KMS-11 (cell line): ENCODE measurements at regions not wholly inside any gene's neighbourhood (a gene's known extent, or its start where the extent isn't known, plus 50 kb on each side); places are given as distances from the start of the nearest gene placed in this dataset.

ENCODE experiments used
- H2AFZ ChIP-seq: fragments of 200-600 bp; sonication (generic); 2 replicates; pipeline ENCODE4 v1.6.1; 2016; ENCODE audit warnings: antibody characterized with exemption, mixed run types, low read depth
- H3K27ac ChIP-seq: fragments of 200-600 bp; sonication (generic); 2 replicates; pipeline ENCODE4 v1.6.1; 2016; ENCODE audit warnings: mild to moderate bottlenecking, mixed run types
- H3K27me3 ChIP-seq: fragments of 200-600 bp; sonication (generic); 2 replicates; pipeline ENCODE4 v1.6.1; 2017; ENCODE audit warnings: mild to moderate bottlenecking, low read depth, mixed run types, moderate library complexity; ENCODE audit not compliant: insufficient read depth
- H3K36me3 ChIP-seq: fragments of 200-600 bp; sonication (generic); 2 replicates; pipeline ENCODE4 v1.6.1; 2017; ENCODE audit warnings: mild to moderate bottlenecking, mixed run types; ENCODE audit not compliant: insufficient read depth
- H3K4me1 ChIP-seq: fragments of 200-600 bp; sonication (generic); 2 replicates; pipeline ENCODE4 v1.6.1; 2016; ENCODE audit warnings: mild to moderate bottlenecking, low read depth, mixed run types; ENCODE audit not compliant: poor library complexity, severe bottlenecking
- H3K4me2 ChIP-seq: fragments of 200-600 bp; sonication (generic); 2 replicates; pipeline ENCODE4 v1.7.0; 2016; ENCODE audit warnings: mild to moderate bottlenecking, mixed run types
- H3K4me3 ChIP-seq: fragments of 200-600 bp; sonication (generic); IDR thresholded peaks from 2 replicates; pipeline ENCODE4 v1.6.1; 2017; ENCODE audit warnings: low read depth, low read length, mixed read lengths; ENCODE audit not compliant: insufficient read depth
- H3K79me2 ChIP-seq: fragments of 200-600 bp; sonication (generic); 2 replicates; pipeline ENCODE4 v1.6.1; 2016; ENCODE audit warnings: low read depth, mixed run types; ENCODE audit not compliant: insufficient read depth
- H3K9ac ChIP-seq: fragments of 200-600 bp; sonication (generic); 2 replicates; pipeline ENCODE4 v1.6.1; 2016; ENCODE audit warnings: mild to moderate bottlenecking, mixed run types
- H4K20me1 ChIP-seq: fragments of 200-600 bp; sonication (generic); 2 replicates; pipeline ENCODE4 v1.6.1; 2016; ENCODE audit warnings: mild to moderate bottlenecking, mixed run types; ENCODE audit not compliant: insufficient read depth
- CTCF ChIP-seq: fragments of 200-600 bp; sonication (generic); conservative IDR thresholded peaks from 2 replicates; pipeline ENCODE4 v1.6.1; 2017; ENCODE audit warnings: low read depth, mild to moderate bottlenecking, antibody characterized with exemption, low read length, moderate library complexity, mixed read lengths

- Histone ChIP-seq H3K9ac (no peak overlapping the region), H3K4me2 (no peak overlapping the region), H3K79me2 (no peaks in the 10 kb centered on the region), H3K4me1 (peaks cover 16% of the 10 kb centered on the region), H3K4me3 (no peak overlapping the region), H3K27ac (no peak overlapping the region), H3K36me3 (no peaks in the 10 kb centered on the region), H2AFZ (no peak overlapping the region), H3K27me3 (no peaks in the 10 kb centered on the region), H4K20me1 (no peaks in the 10 kb centered on the region)
- TF ChIP-seq CTCF = no peak
Measured at GRCh38 chr1:172774561-172774960, 115.7 kb downstream of the FASLG start.

GRCh38 chr1:172775606-172776005, 116.7 kb downstream of the FASLG start:
- Histone ChIP-seq H4K20me1 (no peaks in the 10 kb centered on the region), H3K4me1 (peaks cover 25% of the 10 kb centered on the region), H3K27me3 (no peaks in the 10 kb centered on the region), H3K9ac (no peak overlapping the region), H3K79me2 (no peaks in the 10 kb centered on the region), H3K27ac (no peak overlapping the region), H3K4me2 (no peak overlapping the region), H3K4me3 (no peak overlapping the region), H2AFZ (no peak overlapping the region), H3K36me3 (no peaks in the 10 kb centered on the region)
- no peak for TF ChIP-seq CTCF

GRCh38 chr1:172776071-172776470, 117.2 kb downstream of the FASLG start:
- H4K20me1 ChIP-seq = no peaks in the 10 kb centered on the region
- H3K4me2 ChIP-seq = no peak overlapping the region
- no peaks in the 10 kb centered on the region for H3K79me2 ChIP-seq
- peaks cover 29% of the 10 kb centered on the region for H3K4me1 ChIP-seq
- H3K4me3 ChIP-seq = no peak overlapping the region
- H3K9ac ChIP-seq = no peak overlapping the region
- H2AFZ ChIP-seq = no peak overlapping the region
- no peak for TF ChIP-seq CTCF
- H3K36me3 ChIP-seq = no peaks in the 10 kb centered on the region
- H3K27me3 ChIP-seq = no peaks in the 10 kb centered on the region
- no peak overlapping the region for H3K27ac ChIP-seq

GRCh38 chr1:172777767-172778166, 118.9 kb downstream of the FASLG start:
- Histone ChIP-seq H3K27ac (no peak overlapping the region), H3K79me2 (no peaks in the 10 kb centered on the region), H4K20me1 (no peaks in the 10 kb centered on the region), H3K4me2 (no peak overlapping the region), H3K27me3 (no peaks in the 10 kb centered on the region), H3K4me3 (no peak overlapping the region), H2AFZ (no peak overlapping the region), H3K4me1 (peaks cover 40% of the 10 kb centered on the region), H3K36me3 (no peaks in the 10 kb centered on the region), H3K9ac (no peak overlapping the region)
- TF ChIP-seq CTCF = no peak
